B cell (primary cell): ENCODE measurements at regions not wholly inside any gene's neighbourhood (a gene's known extent, or its start where the extent isn't known, plus 50 kb on each side); places are given as distances from the start of the nearest gene placed in this dataset.

Source experiments
- CTCF ChIP-seq: fragments of 200-600 bp; IDR thresholded peaks from one replicate; pipeline ENCODE4 v1.8.0; 2022; ENCODE audit warnings: antibody characterized with exemption, mild to moderate bottlenecking
- EZH2 ChIP-seq: IDR thresholded peaks from 2 replicates; pipeline ENCODE4 v1.6.1; 2012; ENCODE audit warnings: borderline replicate concordance, low read depth, mild to moderate bottlenecking, moderate library complexity, low read length; ENCODE audit not compliant: insufficient read depth, poor library complexity, severe bottlenecking

GRCh38 chr2:118387509-118387908 is 299.2 kb downstream of the INSIG2 start:
- TF ChIP-seq CTCF (no peak), EZH2 (no peak)
